DND-41 (cell line): ENCODE measurements at regions not wholly inside any gene's neighbourhood (a gene's known extent, or its start where the extent isn't known, plus 50 kb on each side); places are given as distances from the start of the nearest gene placed in this dataset.

Source experiments
- ATAC-seq: fragments of 200-7000 bp; cut with Tn5 transposase; 3 replicates; pipeline ENCODE4 v1.9.1; 2021; ENCODE audit warnings: low read depth; ENCODE audit not compliant: insufficient read depth
- DNase-seq: peaks from one replicate; pipeline ENCODE4 v3.0.0-alpha.2; 2020
- H2AFZ ChIP-seq: 2 replicates; pipeline ENCODE4 v1.6.0; 2012; ENCODE audit warnings: low read depth, low read length
- H3K27ac ChIP-seq: 2 replicates; pipeline ENCODE4 v1.5.1; 2012; ENCODE audit warnings: low read length, inconsistent platforms
- H3K27me3 ChIP-seq: fragments of 200-600 bp; sonication (generic); 2 replicates; pipeline ENCODE4 v1.6.0; 2012; ENCODE audit warnings: low read length, mild to moderate bottlenecking, inconsistent platforms; ENCODE audit not compliant: insufficient read depth, poor library complexity
- H3K36me3 ChIP-seq: 2 replicates; pipeline ENCODE4 v1.5.1; 2012; ENCODE audit warnings: low read length, inconsistent platforms; ENCODE audit not compliant: insufficient read depth
- H3K4me1 ChIP-seq: 2 replicates; pipeline ENCODE4 v1.5.1; 2012; ENCODE audit warnings: mild to moderate bottlenecking, low read length; ENCODE audit not compliant: insufficient read depth
- H3K4me2 ChIP-seq: 2 replicates; pipeline ENCODE4 v1.6.0; 2012; ENCODE audit warnings: mild to moderate bottlenecking, moderate library complexity, low read length, inconsistent platforms; ENCODE audit not compliant: insufficient read depth
- H3K4me3 ChIP-seq, 2 experiments: fragments of 200-600 bp in 1 of 2; shearing (Covaris generic) in 1 of 2; 2 replicates each; pipeline ENCODE4 v1.5.1; 2012 to 2016; ENCODE audit warnings: inconsistent platforms in 2 of 2, low read length in 2 of 2, mild to moderate bottlenecking in 2 of 2, low read depth in 1 of 2, moderate library complexity in 1 of 2
- H3K79me2 ChIP-seq: 2 replicates; pipeline ENCODE4 v1.6.0; 2012; ENCODE audit warnings: low read length, inconsistent platforms; ENCODE audit not compliant: insufficient read depth
- H3K9ac ChIP-seq: 2 replicates; pipeline ENCODE4 v1.6.0; 2012; ENCODE audit warnings: low read depth, mild to moderate bottlenecking, inconsistent platforms, low read length, moderate library complexity
- H3K9me3 ChIP-seq: 2 replicates; pipeline ENCODE4 v1.5.1; 2012; ENCODE audit warnings: low read length, moderate library complexity, mild to moderate bottlenecking, inconsistent platforms; ENCODE audit not compliant: insufficient read depth, severe bottlenecking
- H4K20me1 ChIP-seq: 2 replicates; pipeline ENCODE4 v1.6.0; 2012; ENCODE audit warnings: low read length; ENCODE audit not compliant: insufficient read depth
- EZH2 ChIP-seq: IDR thresholded peaks from 3 replicates; pipeline ENCODE4 v1.6.1; 2012; ENCODE audit warnings: borderline replicate concordance, low read depth, mild to moderate bottlenecking, moderate library complexity, low read length, inconsistent platforms; ENCODE audit not compliant: severe bottlenecking
- TF ChIP-seq, protein P1 (sequence below): IDR thresholded peaks from 2 replicates; pipeline ENCODE4 v1.5.1; 2012; ENCODE audit warnings: borderline replicate concordance, low read length, moderate library complexity, mild to moderate bottlenecking; ENCODE audit not compliant: poor library complexity, severe bottlenecking; ENCODE audit errors: extremely low read depth

GRCh38 chr11:23919455-23919854 is 577.4 kb upstream of the LUZP2 start:
- H3K9me3 ChIP-seq, result no peaks in the 10 kb centered on the region
- H2AFZ ChIP-seq, result no peak overlapping the region
- no peak for DNase-seq
- no peaks in the 10 kb centered on the region for H3K27me3 ChIP-seq
- H3K79me2 ChIP-seq, result no peaks in the 10 kb centered on the region
- no peak overlapping the region for H3K4me2 ChIP-seq
- no peaks in the 10 kb centered on the region for H3K36me3 ChIP-seq
- no peak overlapping the region for H3K27ac ChIP-seq
- no peaks in the 10 kb centered on the region for H3K4me1 ChIP-seq
- no peak overlapping the region for H3K4me3 ChIP-seq
- no peak overlapping the region for H3K9ac ChIP-seq
- no peaks in the 10 kb centered on the region for H4K20me1 ChIP-seq
- TF ChIP-seq EZH2, result no peak
- TF ChIP-seq, protein P1, sequence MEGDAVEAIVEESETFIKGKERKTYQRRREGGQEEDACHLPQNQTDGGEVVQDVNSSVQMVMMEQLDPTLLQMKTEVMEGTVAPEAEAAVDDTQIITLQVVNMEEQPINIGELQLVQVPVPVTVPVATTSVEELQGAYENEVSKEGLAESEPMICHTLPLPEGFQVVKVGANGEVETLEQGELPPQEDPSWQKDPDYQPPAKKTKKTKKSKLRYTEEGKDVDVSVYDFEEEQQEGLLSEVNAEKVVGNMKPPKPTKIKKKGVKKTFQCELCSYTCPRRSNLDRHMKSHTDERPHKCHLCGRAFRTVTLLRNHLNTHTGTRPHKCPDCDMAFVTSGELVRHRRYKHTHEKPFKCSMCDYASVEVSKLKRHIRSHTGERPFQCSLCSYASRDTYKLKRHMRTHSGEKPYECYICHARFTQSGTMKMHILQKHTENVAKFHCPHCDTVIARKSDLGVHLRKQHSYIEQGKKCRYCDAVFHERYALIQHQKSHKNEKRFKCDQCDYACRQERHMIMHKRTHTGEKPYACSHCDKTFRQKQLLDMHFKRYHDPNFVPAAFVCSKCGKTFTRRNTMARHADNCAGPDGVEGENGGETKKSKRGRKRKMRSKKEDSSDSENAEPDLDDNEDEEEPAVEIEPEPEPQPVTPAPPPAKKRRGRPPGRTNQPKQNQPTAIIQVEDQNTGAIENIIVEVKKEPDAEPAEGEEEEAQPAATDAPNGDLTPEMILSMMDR, result no peak
- no peak for ATAC-seq

DNA sequence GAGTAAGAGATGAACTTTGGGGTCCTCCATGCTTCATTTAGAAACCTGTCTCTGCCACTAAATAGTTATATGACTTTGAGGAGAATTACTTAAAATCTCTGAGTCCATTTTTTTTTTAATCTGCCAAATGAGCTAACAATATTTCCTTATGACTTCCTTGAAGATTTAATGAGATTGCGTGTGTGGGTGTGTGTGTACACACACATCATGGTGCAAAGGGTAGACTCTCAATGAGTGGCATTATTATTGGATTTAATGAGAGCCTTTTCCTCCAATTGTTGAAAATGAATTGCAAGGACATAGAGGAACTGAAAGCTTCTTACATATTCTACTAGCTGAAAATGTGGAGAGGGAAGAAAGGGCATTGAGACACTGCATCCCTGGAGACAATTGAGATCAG is 573.5 kb upstream of the LUZP2 start:
- Histone ChIP-seq H3K9ac (no peak overlapping the region), H2AFZ (no peak overlapping the region), H4K20me1 (no peaks in the 10 kb centered on the region), H3K36me3 (no peaks in the 10 kb centered on the region), H3K4me3 (no peak overlapping the region), H3K79me2 (no peaks in the 10 kb centered on the region), H3K4me1 (no peaks in the 10 kb centered on the region), H3K27me3 (no peaks in the 10 kb centered on the region), H3K27ac (no peak overlapping the region), H3K4me2 (no peak overlapping the region), H3K9me3 (no peaks in the 10 kb centered on the region)
- ATAC-seq (no peak), DNase-seq (no peak)
- TF ChIP-seq, protein P1, result no peak
- no peak for TF ChIP-seq EZH2

GRCh38 chr11:23924226-23924625 is 572.6 kb upstream of the LUZP2 start:
- no peak for ATAC-seq
- no peaks in the 10 kb centered on the region for H3K9me3 ChIP-seq
- no peak for DNase-seq

More at GRCh38 chr11:23924226-23924625, 572.6 kb upstream of the LUZP2 start:
- H3K4me3 ChIP-seq, result no peak overlapping the region
- no peaks in the 10 kb centered on the region for H4K20me1 ChIP-seq
- no peak overlapping the region for H3K4me2 ChIP-seq
- no peaks in the 10 kb centered on the region for H3K4me1 ChIP-seq
- H3K27ac ChIP-seq, result no peak overlapping the region
- H3K79me2 ChIP-seq, result no peaks in the 10 kb centered on the region
- TF ChIP-seq, protein P1, result no peak
- no peak for TF ChIP-seq EZH2
- no peaks in the 10 kb centered on the region for H3K27me3 ChIP-seq
- no peak overlapping the region for H3K9ac ChIP-seq
- H2AFZ ChIP-seq, result no peak overlapping the region
- H3K36me3 ChIP-seq, result no peaks in the 10 kb centered on the region
